LHCN-M2 (cell line): ENCODE measurements at regions not wholly inside any gene's neighbourhood (a gene's known extent, or its start where the extent isn't known, plus 50 kb on each side); places are given as distances from the start of the nearest gene placed in this dataset.
"Not testable (repeated sequence)": the region's sequence is repeated elsewhere in the genome, so short reads cannot be mapped to it uniquely, and the experiment has no call there.

Experiments
- DNase-seq: peaks from one replicate; pipeline ENCODE4 v3.0.0-alpha.2; 2012; ENCODE audit warnings: low read depth

DNA sequence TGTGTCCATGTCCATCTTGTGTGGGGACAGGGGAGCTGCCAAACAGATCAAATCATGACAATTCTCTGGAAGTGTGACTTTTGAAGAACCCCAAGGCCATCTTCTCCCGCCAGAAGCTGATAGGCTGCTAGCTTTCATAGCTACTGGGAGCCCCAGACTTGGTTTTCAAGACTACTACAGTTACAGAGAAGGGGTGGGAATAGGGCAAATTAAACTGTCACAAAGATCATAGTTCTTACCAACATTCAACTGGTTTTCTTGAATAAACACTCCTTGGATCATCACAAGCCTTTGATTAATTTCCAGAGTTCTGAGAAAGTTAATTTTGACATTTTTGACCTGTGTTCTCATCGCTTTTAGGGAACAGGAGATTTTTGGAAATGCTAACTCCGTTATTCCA lies 67.8 kb upstream of the FARP1 start:
- DNase-seq, result no peak

GRCh38 chr13:98076309-98076708 lies 66.6 kb upstream of the FARP1 start:
- not testable (repeated sequence) for DNase-seq

DNA sequence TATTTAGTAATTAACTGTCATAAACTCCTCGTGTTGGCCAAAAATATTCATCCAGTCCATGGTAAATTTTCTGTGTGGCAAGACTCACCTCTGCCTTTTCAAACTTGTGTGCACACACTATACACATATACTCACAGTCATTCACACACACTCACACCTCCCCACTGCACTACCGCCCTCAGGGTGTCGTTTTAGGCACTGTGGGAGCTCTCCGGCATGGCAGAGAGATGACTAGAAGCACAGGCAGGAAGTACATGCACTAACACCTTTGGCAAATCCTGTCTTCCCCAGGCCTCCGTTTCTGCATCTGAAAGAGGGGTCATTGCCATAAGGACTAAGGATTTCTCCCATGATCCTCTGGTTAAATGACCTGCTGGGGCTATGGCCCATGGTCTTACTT lies 62.6 kb upstream of the FARP1 start:
- no peak for DNase-seq

DNA sequence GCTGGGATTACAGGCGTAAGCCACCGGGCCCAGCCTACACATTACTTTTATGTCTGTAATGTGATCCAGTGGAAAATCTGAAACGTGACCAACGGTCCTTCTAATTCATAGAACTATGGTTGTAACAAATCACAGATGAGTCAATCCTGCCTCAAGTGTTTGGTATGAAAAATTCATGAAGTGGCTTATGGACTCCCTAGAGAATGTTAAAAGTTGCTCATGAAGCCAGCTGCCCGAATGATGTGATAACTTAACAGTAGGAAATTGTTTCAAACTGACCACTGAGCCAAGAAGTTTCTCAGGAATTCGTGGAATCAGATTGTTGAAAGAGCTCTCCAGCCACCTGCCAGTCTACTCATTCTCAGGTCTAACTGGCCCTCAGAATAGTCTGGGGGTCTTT lies 59.4 kb upstream of the FARP1 start:
- DNase-seq, result peak; percentile 97

GRCh38 chr13:98083936-98084335 lies 59.0 kb upstream of the FARP1 start:
- no peak for DNase-seq

DNA sequence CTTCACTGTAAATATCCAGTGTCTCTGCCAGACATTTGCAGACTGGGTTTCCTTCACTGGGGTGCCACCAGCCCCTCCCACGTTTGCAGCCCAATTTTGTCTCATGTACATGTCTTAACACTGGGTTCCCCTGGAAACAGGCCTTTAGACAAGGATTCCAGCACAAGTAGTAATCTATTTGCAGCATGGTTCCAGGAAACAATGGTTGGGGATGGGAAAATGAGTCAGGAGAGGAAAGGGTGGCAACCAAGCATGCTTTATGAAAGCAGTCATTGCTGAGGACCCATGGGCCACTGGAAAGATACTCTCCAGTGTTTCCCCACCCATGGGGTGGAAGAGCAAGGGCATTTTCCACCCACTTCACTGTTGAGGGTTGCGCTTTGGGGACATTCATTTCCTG lies 53.6 kb upstream of the FARP1 start:
- DNase-seq, result no peak

DNA sequence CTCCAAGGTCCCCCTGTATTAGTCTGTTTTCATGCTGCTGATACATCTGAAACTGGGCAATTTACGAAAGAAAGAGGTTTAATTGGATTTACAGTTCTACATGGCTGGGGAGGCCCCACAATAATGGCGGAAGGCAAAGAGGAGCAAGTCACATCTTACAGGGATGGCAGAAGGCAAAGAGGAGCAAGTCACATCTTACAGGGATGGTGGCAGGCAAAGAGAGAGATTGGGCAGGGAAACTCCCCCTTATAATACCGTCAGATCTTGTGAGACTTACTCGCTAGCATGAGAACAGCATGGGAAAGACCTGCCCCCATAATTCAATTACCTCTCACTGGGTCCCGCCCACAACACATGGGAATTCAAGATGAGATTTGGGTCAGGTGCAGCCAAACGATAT lies 50.0 kb upstream of the FARP1 start:
- DNase-seq, result no peak
